ENCODE measurements at regions not wholly inside any gene's neighbourhood (a gene's known extent, or its start where the extent isn't known, plus 50 kb on each side); places are given as distances from the start of the nearest gene placed in this dataset.

DNA sequence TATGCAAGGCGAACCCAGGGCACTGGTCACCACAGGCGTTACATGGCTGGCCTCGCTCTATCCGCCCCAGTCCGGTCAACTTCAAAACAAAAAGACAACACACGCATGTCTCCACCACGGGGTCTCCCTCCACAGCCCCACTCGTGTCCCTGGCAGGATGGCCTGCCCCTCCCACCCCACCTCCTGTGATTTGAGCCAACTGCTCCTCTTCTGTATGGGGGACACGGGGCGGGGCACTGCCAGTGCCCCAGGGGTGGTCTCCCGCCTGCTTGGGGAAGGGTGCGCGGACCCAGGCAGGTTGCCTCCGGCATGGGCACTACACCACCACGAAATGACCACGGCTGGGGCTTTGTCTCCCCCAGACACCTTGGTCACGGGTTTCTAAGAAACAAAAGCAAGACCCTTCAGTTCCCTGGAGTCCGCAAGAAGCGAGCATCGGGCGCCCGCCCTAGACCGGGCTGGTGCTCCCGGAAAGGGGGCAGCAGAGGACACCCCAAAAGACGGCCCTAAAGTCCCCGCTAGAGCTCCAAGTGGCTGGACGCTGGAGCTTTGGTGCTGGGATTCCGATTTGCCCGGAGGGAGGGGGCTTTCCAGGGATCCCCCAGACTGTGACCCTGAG, 219.3 kb upstream of the PRICKLE2 start:
- TF ChIP-seq NFRKB (IDR thresholded peaks at IDR 0.05) = no peak
- TF ChIP-seq SUZ12 (IDR thresholded peaks at IDR 0.05) = no peak
- TF ChIP-seq, protein P1, sequence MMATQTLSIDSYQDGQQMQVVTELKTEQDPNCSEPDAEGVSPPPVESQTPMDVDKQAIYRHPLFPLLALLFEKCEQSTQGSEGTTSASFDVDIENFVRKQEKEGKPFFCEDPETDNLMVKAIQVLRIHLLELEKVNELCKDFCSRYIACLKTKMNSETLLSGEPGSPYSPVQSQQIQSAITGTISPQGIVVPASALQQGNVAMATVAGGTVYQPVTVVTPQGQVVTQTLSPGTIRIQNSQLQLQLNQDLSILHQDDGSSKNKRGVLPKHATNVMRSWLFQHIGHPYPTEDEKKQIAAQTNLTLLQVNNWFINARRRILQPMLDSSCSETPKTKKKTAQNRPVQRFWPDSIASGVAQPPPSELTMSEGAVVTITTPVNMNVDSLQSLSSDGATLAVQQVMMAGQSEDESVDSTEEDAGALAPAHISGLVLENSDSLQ (IDR thresholded peaks at IDR 0.05) = no peak
- TF ChIP-seq FOXK2 (IDR thresholded peaks at IDR 0.05) = no peak
- no peak for TF ChIP-seq FOXA1 (IDR thresholded peaks at IDR 0.05)
- TF ChIP-seq ARNT (IDR thresholded peaks at IDR 0.05) = no peak
- no peak for TF ChIP-seq CTBP1 (IDR thresholded peaks at IDR 0.05; ENCODE audit: borderline replicate concordance)
- TF ChIP-seq FOXM1 (IDR thresholded peaks at IDR 0.05; ENCODE audit: borderline replicate concordance) = no peak
- no peak for TF ChIP-seq SP1 (IDR thresholded peaks at IDR 0.05)
- TF ChIP-seq ELF4 (IDR thresholded peaks at IDR 0.05) = no peak
- no peak for TF ChIP-seq HDGF (IDR thresholded peaks at IDR 0.05; ENCODE audit: borderline replicate concordance)
- no peak for TF ChIP-seq ZNF384 (IDR thresholded peaks at IDR 0.05)
- ChIA-PET CTCF (no interaction called here), POLR2A (interaction anchor here (1.0 kb wide), 1 partner anchor 12 kb away, joined by 3 read pairs; no protein-coding TSS in a partner anchor)
- no peak for DNase-seq (ENCODE audit: extremely low spot score)

DNA sequence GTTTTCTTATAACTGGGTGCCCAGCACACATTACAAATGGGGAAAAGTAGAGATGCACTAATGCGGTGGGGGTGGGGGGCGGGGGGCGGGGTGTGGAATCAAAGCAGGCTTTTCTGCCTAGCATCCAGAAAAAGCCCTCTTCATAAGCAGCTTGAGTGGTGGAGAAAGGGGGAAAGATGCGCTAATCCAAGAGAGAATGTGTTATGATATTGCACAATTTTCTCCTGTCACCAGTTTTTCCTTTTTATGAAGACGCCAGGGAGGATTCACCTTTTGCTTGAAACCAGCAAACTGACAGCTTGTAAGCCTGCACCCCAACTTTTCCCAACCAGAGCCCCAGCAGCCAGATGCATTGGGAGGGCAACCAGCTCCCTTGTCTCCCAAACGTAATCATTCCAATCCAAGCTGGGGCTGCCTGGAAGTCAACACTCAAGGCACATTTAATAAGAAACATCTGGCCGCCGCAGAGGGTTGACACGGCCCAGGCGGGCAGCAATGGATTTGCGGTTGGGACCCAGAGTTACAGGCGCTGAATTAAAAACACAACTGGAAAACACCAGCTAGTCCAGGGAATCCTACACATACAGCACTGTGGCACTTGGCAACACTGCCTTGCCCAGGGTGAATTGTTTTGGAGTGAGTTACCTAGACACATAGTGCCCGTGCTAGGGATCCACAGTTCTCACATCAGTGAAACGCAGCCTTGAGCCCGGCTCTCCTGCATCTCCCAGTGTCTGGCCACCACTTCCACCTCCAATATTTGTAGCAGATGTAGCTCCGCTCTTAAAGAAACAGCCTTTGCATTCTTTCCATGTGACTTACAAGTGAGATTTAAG, 218.5 kb upstream of the PRICKLE2 start:
- no peak for TF ChIP-seq SUZ12 (IDR thresholded peaks at IDR 0.05)
- TF ChIP-seq ARNT (IDR thresholded peaks at IDR 0.05) = no peak
- TF ChIP-seq FOXM1 (IDR thresholded peaks at IDR 0.05; ENCODE audit: borderline replicate concordance) = no peak
- TF ChIP-seq TARDBP (IDR thresholded peaks at IDR 0.05) = no peak
- no peak for TF ChIP-seq SP1 (IDR thresholded peaks at IDR 0.05)
- no peak for TF ChIP-seq HDGF (IDR thresholded peaks at IDR 0.05; ENCODE audit: borderline replicate concordance)
- no peak for TF ChIP-seq BHLHE40 (IDR thresholded peaks at IDR 0.05; ENCODE audit: borderline replicate concordance)
- TF ChIP-seq CTBP1 (IDR thresholded peaks at IDR 0.05; ENCODE audit: borderline replicate concordance) = no peak
- TF ChIP-seq FOXA1 (IDR thresholded peaks at IDR 0.05) = no peak
- ChIA-PET CTCF (no interaction called here), POLR2A (interaction anchor here (1.0 kb wide), 2 partner anchors 13 to 256 kb away, joined by 3 read pairs; no protein-coding TSS in a partner anchor)
- DNase-seq (ENCODE audit: extremely low spot score) = no peak

DNA sequence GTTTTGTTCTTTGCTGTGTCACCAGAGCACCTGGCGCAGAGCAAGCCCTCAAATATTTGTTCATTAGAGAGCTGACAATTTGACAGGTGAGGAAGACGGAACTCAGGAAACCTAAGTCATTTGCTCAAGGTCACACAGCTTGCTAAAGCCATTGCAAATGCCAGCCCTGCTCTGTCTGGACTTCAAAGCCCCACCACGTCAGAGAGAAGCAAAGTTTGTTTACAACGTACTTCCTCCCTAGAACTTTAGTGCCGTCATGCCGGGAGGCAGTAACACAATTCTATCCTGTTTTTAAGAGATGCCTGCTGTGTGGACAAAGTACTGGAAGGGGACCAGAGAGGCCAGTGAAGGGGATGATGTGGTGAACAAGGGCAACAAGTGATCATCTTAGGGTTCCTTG, 216.6 kb upstream of the PRICKLE2 start:
- no peak for DNase-seq (ENCODE audit: extremely low spot score)
- no peak for TF ChIP-seq ARNT (IDR thresholded peaks at IDR 0.05)
- no peak for TF ChIP-seq L3MBTL2 (conservative IDR thresholded peaks at IDR 0.05)
- TF ChIP-seq HDGF (IDR thresholded peaks at IDR 0.05; ENCODE audit: borderline replicate concordance) = no peak
- TF ChIP-seq CTBP1 (IDR thresholded peaks at IDR 0.05; ENCODE audit: borderline replicate concordance) = no peak
- TF ChIP-seq FOXM1 (IDR thresholded peaks at IDR 0.05; ENCODE audit: borderline replicate concordance) = no peak
- no peak for TF ChIP-seq SP1 (IDR thresholded peaks at IDR 0.05)
- no peak for TF ChIP-seq ZNF384 (IDR thresholded peaks at IDR 0.05)
- no peak for TF ChIP-seq LEF1 (IDR thresholded peaks at IDR 0.05; ENCODE audit: borderline replicate concordance)
- no peak for TF ChIP-seq SUZ12 (IDR thresholded peaks at IDR 0.05)
- TF ChIP-seq TARDBP (IDR thresholded peaks at IDR 0.05) = no peak
- no peak for TF ChIP-seq FOXK2 (IDR thresholded peaks at IDR 0.05)
- TF ChIP-seq NFRKB (IDR thresholded peaks at IDR 0.05) = no peak
- TF ChIP-seq FOXA1 (IDR thresholded peaks at IDR 0.05) = no peak
- TF ChIP-seq, protein P1 (IDR thresholded peaks at IDR 0.05) = no peak
- TF ChIP-seq ELF4 (IDR thresholded peaks at IDR 0.05) = no peak
- no peak for TF ChIP-seq BHLHE40 (IDR thresholded peaks at IDR 0.05; ENCODE audit: borderline replicate concordance)
- ChIA-PET POLR2A (no interaction called here), CTCF (no interaction called here)

DNA sequence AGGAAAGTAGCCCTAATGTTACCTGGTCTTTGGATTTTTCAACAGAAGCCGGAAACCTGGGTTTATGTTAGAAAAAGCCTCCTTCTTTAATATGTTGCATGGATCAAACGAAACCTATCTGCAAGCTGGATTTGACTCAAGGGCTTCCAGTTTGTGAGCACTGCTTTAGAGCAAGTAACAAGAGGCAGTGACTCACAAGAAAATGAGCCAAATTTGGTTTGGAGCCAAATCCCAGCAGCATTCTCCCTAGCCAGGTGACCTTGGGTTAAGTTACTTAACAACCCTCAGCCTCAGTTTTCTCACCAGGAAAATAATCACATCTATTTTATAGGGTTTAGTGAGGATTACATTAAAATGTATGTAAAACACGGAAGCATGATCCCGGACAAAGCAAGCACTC, 215.2 kb upstream of the PRICKLE2 start:
- ChIA-PET POLR2A (no interaction called here), CTCF (no interaction called here)
- DNase-seq (ENCODE audit: extremely low spot score) = no peak
- no peak for TF ChIP-seq BHLHE40 (IDR thresholded peaks at IDR 0.05; ENCODE audit: borderline replicate concordance)
- TF ChIP-seq ELF4 (IDR thresholded peaks at IDR 0.05) = no peak
- no peak for TF ChIP-seq LEF1 (IDR thresholded peaks at IDR 0.05; ENCODE audit: borderline replicate concordance)
- TF ChIP-seq FOXK2 (IDR thresholded peaks at IDR 0.05) = no peak
- TF ChIP-seq, protein P1 (IDR thresholded peaks at IDR 0.05) = no peak
- no peak for TF ChIP-seq HDGF (IDR thresholded peaks at IDR 0.05; ENCODE audit: borderline replicate concordance)
- TF ChIP-seq FOXM1 (IDR thresholded peaks at IDR 0.05; ENCODE audit: borderline replicate concordance) = no peak
- TF ChIP-seq TARDBP (IDR thresholded peaks at IDR 0.05) = no peak
- no peak for TF ChIP-seq SP1 (IDR thresholded peaks at IDR 0.05)
- TF ChIP-seq L3MBTL2 (conservative IDR thresholded peaks at IDR 0.05) = no peak
- TF ChIP-seq FOXA1 (IDR thresholded peaks at IDR 0.05) = no peak

DNA sequence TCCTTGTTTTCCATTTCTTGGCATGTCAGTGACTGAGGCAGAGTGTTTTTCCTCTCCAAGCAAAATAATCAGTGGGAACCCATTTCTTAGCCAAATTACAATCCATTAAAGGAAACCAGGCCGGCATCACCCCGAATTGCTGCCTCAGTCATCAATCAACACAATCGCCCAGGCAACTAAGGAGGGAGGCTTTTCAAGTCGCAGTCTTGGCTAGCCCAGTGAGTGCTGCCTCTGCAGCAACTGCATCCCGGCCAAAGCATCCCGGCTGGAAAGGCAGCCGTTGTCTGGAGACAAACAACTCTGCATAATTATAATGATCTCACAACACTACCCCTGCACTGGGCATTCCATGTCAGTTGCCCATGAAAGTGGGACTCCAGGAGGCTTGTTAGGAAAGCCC, 213.5 kb upstream of the PRICKLE2 start:
- DNase-seq (ENCODE audit: extremely low spot score) = no peak
- TF ChIP-seq FOXA1 (IDR thresholded peaks at IDR 0.05) (no peak), L3MBTL2 (conservative IDR thresholded peaks at IDR 0.05) (no peak), HDGF (IDR thresholded peaks at IDR 0.05; ENCODE audit: borderline replicate concordance) (no peak), FOXM1 (IDR thresholded peaks at IDR 0.05; ENCODE audit: borderline replicate concordance) (no peak), SP1 (IDR thresholded peaks at IDR 0.05) (no peak), ZNF384 (IDR thresholded peaks at IDR 0.05) (no peak), ARNT (IDR thresholded peaks at IDR 0.05) (no peak), FOXK2 (IDR thresholded peaks at IDR 0.05) (no peak), LEF1 (IDR thresholded peaks at IDR 0.05; ENCODE audit: borderline replicate concordance) (no peak), ELF4 (IDR thresholded peaks at IDR 0.05) (no peak), SUZ12 (IDR thresholded peaks at IDR 0.05) (no peak), BHLHE40 (IDR thresholded peaks at IDR 0.05; ENCODE audit: borderline replicate concordance) (no peak), TARDBP (IDR thresholded peaks at IDR 0.05) (no peak), CTBP1 (IDR thresholded peaks at IDR 0.05; ENCODE audit: borderline replicate concordance) (no peak), NFRKB (IDR thresholded peaks at IDR 0.05) (no peak)
- TF ChIP-seq, protein P1 (IDR thresholded peaks at IDR 0.05) = no peak
- CTCF ChIA-PET = no interaction called here
- POLR2A ChIA-PET = no interaction called here
